GM23338 (cell line): ENCODE measurements at regions not wholly inside any gene's neighbourhood (a gene's known extent, or its start where the extent isn't known, plus 50 kb on each side); places are given as distances from the start of the nearest gene placed in this dataset.

Source experiments
- ATAC-seq: fragments of 200-7000 bp; cut with Tn5 transposase; 3 replicates; pipeline ENCODE4 v1.9.1; 2020
- DNase-seq: peaks from one replicate; pipeline ENCODE4 v3.0.0-alpha.2; 2015; ENCODE audit warnings: low spot score
- H2AFZ ChIP-seq: fragments of 200-600 bp; sonication (generic); 2 replicates; pipeline ENCODE4 v1.8.0; 2016; ENCODE audit warnings: antibody characterized with exemption, mild to moderate bottlenecking, moderate library complexity
- H3F3A ChIP-seq: fragments of 200-600 bp; sonication (generic); replicated peaks from 2 replicates; pipeline ENCODE4 v1.8.0; 2017; ENCODE audit warnings: antibody characterized with exemption, mixed run types, low read depth
- H3K27ac ChIP-seq: fragments of 200-600 bp; sonication (generic); 2 replicates; pipeline ENCODE4 v1.6.1; 2016; ENCODE audit warnings: low read depth
- H3K27me3 ChIP-seq: fragments of 200-600 bp; sonication (generic); 2 replicates; pipeline ENCODE4 v1.8.0; 2016; ENCODE audit warnings: mild to moderate bottlenecking, mixed run types, moderate library complexity; ENCODE audit not compliant: insufficient read depth
- H3K36me3 ChIP-seq: fragments of 200-600 bp; sonication (generic); 2 replicates; pipeline ENCODE4 v1.8.0; 2016; ENCODE audit warnings: mild to moderate bottlenecking; ENCODE audit not compliant: insufficient read depth
- H3K4me1 ChIP-seq: fragments of 200-600 bp; sonication (generic); 2 replicates; pipeline ENCODE4 v1.8.0; 2016; ENCODE audit warnings: mild to moderate bottlenecking, moderate library complexity; ENCODE audit not compliant: insufficient read depth
- H3K4me2 ChIP-seq: fragments of 200-600 bp; sonication (generic); 2 replicates; pipeline ENCODE4 v1.7.1; 2017; ENCODE audit warnings: mixed run types
- H3K4me3 ChIP-seq: fragments of 200-600 bp; sonication (generic); 2 replicates; pipeline ENCODE4 v1.6.1; 2016; ENCODE audit warnings: mixed run types
- H3K79me2 ChIP-seq: fragments of 200-600 bp; sonication (generic); replicated peaks from 2 replicates; pipeline ENCODE4 v1.8.0; 2017; ENCODE audit warnings: mild to moderate bottlenecking; ENCODE audit not compliant: insufficient read depth
- H3K9me2 ChIP-seq: fragments of 200-600 bp; sonication (generic); 2 replicates; pipeline ENCODE4 v1.8.0; 2017; ENCODE audit not compliant: insufficient read depth
- H4K20me1 ChIP-seq: fragments of 200-600 bp; sonication (generic); replicated peaks from 2 replicates; pipeline ENCODE4 v1.8.0; 2017; ENCODE audit warnings: mild to moderate bottlenecking; ENCODE audit not compliant: insufficient read depth
- H3K27ac Mint-ChIP-seq: 2 replicates; pipeline ENCODE4 v1.8.0; 2020; ENCODE audit warnings: inconsistent platforms, mild to moderate bottlenecking, moderate library complexity, mixed read lengths
- H3K27me3 Mint-ChIP-seq: 3 replicates; pipeline ENCODE4 v1.8.0; 2022; ENCODE audit warnings: low read depth, mild to moderate bottlenecking, moderate library complexity, mixed read lengths, inconsistent platforms; ENCODE audit not compliant: insufficient read depth, poor library complexity
- H3K36me3 Mint-ChIP-seq: 3 replicates; pipeline ENCODE4 v1.8.0; 2021; ENCODE audit warnings: low read depth, mild to moderate bottlenecking, inconsistent platforms, moderate library complexity, mixed read lengths
- H3K4me1 Mint-ChIP-seq: 3 replicates; pipeline ENCODE4 v1.8.0; 2020; ENCODE audit warnings: mild to moderate bottlenecking, inconsistent platforms, mixed read lengths
- H3K4me3 Mint-ChIP-seq: 3 replicates; pipeline ENCODE4 v1.8.0; 2021; ENCODE audit warnings: moderate library complexity, mild to moderate bottlenecking, inconsistent platforms, mixed read lengths
- H3K9me3 Mint-ChIP-seq: 3 replicates; pipeline ENCODE4 v1.8.0; 2020; ENCODE audit warnings: moderate library complexity, mild to moderate bottlenecking, inconsistent platforms, mixed read lengths
- CREB1 ChIP-seq: fragments of 250-450 bp; sonication (Bioruptor Pico); IDR thresholded peaks from 2 replicates; pipeline ENCODE4 v1.5.0; 2020; ENCODE audit warnings: low read depth, mild to moderate bottlenecking, moderate library complexity
- EZH2 ChIP-seq: fragments of 200-600 bp; sonication (generic); IDR thresholded peaks from one replicate; pipeline ENCODE4 v1.8.0; 2017; ENCODE audit warnings: antibody characterized with exemption, mild to moderate bottlenecking, low read depth; ENCODE audit not compliant: unreplicated experiment
- EZH2phosphoT487 ChIP-seq: fragments of 200-600 bp; sonication (generic); IDR thresholded peaks from one replicate; pipeline ENCODE4 v1.8.1; 2018; ENCODE audit warnings: antibody characterized with exemption; ENCODE audit not compliant: unreplicated experiment
- JUNB ChIP-seq: IDR thresholded peaks from one replicate; pipeline ENCODE4 v1.6.1; 2016; ENCODE audit warnings: antibody characterized with exemption; ENCODE audit not compliant: unreplicated experiment
- NANOG ChIP-seq: IDR thresholded peaks from 2 replicates; pipeline ENCODE4 v1.6.1; 2016; ENCODE audit warnings: antibody characterized with exemption, borderline replicate concordance
- POLR2AphosphoS5 ChIP-seq: IDR thresholded peaks from 2 replicates; pipeline ENCODE4 v1.6.1; 2016; ENCODE audit warnings: antibody characterized with exemption, low read depth
- STAT1 ChIP-seq: IDR thresholded peaks from one replicate; pipeline ENCODE4 v1.6.1; 2016; ENCODE audit warnings: antibody characterized with exemption; ENCODE audit not compliant: unreplicated experiment
- ZNF114 ChIP-seq: fragments of 250-450 bp; sonication (Bioruptor Pico); IDR thresholded peaks from 2 replicates; pipeline ENCODE4 v1.5.0; 2020; ENCODE audit warnings: mild to moderate bottlenecking, moderate library complexity
- ZNF331 ChIP-seq: fragments of 250-450 bp; sonication (Bioruptor Pico); IDR thresholded peaks from 2 replicates; pipeline ENCODE4 v1.5.0; 2020; ENCODE audit warnings: low read depth, mild to moderate bottlenecking, moderate library complexity
- TF ChIP-seq, protein P1 (sequence below): IDR thresholded peaks from one replicate; pipeline ENCODE4 v1.6.1; 2018; ENCODE audit warnings: antibody characterized with exemption; ENCODE audit not compliant: unreplicated experiment
- TF ChIP-seq, protein P2 (sequence below): IDR thresholded peaks from 2 replicates; pipeline ENCODE4 v1.6.1; 2016; ENCODE audit warnings: antibody characterized with exemption
- TF ChIP-seq, protein P3 (sequence below), 2 experiments: fragments of 200-600 bp in 1 of 2; sonication (generic) in 1 of 2; conservative IDR thresholded peaks; 2 replicates each; pipeline versions ENCODE4 v1.5.1 to v1.6.1; 2016 to 2017; ENCODE audit warnings: antibody characterized with exemption in 2 of 2, low read depth in 2 of 2, mild to moderate bottlenecking in 2 of 2, moderate library complexity in 1 of 2
- TF ChIP-seq, protein P4 (sequence below): fragments of 250-450 bp; sonication (Bioruptor Pico); IDR thresholded peaks from 2 replicates; pipeline ENCODE4 v1.5.0; 2020; ENCODE audit warnings: mild to moderate bottlenecking, moderate library complexity

DNA sequence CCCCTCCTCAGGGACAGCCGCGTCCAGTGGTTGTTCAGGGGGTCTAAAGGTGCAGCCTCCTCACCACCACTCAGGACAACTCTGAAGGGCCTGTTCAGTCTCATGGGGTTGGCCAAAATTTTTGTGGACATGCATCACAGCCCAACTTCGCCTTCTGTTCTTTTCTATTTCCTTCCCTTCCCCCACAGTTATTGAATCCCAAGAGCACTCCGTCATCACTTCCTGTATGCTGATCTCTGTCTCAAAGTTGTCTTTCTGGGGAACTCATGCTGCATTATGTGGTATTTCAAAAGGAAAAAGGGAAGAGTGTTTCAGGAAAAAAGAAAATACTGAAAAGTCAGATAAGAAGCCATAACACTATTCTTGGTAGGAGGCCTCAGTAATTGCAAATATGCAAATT, 355.4 kb downstream of the CAAP1 start:
- Histone ChIP-seq H3K27me3 (no peaks in the 10 kb centered on the region), H3K9me2 (0 out of 2 replicates have a peak, but pooled peaks cover 12% of the 10 kb centered on the region), H3K79me2 (no peaks in the 10 kb centered on the region), H3K4me1 (peaks cover 6% of the 10 kb centered on the region), H3K4me2 (no peak overlapping the region), H2AFZ (peak overlapping the region; percentile 87; the same call in 1 of the 2 replicates), H3K36me3 (no peaks in the 10 kb centered on the region), H4K20me1 (no peaks in the 10 kb centered on the region), H3K4me3 (no peak overlapping the region), H3K27ac (no peak overlapping the region), H3F3A (no peaks in the 10 kb centered on the region)
- Mint-ChIP-seq H3K4me3 (no peak overlapping the region), H3K27ac (peak overlapping the region; percentile 9; the same call in 1 of the 2 replicates), H3K9me3 (no peaks in the 10 kb centered on the region), H3K36me3 (no peaks in the 10 kb centered on the region), H3K27me3 (no peaks in the 10 kb centered on the region), H3K4me1 (peaks cover 4% of the 10 kb centered on the region; the same call in 2 of the 3 replicates)
- TF ChIP-seq STAT1 (no peak), EZH2phosphoT487 (no peak), ZNF331 (no peak), NANOG (no peak), EZH2 (no peak), CREB1 (CRISPR knock-in tag) (no peak), POLR2AphosphoS5 (no peak), JUNB (no peak), ZNF114 (no peak)
- TF ChIP-seq, protein P1, sequence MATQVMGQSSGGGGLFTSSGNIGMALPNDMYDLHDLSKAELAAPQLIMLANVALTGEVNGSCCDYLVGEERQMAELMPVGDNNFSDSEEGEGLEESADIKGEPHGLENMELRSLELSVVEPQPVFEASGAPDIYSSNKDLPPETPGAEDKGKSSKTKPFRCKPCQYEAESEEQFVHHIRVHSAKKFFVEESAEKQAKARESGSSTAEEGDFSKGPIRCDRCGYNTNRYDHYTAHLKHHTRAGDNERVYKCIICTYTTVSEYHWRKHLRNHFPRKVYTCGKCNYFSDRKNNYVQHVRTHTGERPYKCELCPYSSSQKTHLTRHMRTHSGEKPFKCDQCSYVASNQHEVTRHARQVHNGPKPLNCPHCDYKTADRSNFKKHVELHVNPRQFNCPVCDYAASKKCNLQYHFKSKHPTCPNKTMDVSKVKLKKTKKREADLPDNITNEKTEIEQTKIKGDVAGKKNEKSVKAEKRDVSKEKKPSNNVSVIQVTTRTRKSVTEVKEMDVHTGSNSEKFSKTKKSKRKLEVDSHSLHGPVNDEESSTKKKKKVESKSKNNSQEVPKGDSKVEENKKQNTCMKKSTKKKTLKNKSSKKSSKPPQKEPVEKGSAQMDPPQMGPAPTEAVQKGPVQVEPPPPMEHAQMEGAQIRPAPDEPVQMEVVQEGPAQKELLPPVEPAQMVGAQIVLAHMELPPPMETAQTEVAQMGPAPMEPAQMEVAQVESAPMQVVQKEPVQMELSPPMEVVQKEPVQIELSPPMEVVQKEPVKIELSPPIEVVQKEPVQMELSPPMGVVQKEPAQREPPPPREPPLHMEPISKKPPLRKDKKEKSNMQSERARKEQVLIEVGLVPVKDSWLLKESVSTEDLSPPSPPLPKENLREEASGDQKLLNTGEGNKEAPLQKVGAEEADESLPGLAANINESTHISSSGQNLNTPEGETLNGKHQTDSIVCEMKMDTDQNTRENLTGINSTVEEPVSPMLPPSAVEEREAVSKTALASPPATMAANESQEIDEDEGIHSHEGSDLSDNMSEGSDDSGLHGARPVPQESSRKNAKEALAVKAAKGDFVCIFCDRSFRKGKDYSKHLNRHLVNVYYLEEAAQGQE = no peak
- TF ChIP-seq, protein P2, sequence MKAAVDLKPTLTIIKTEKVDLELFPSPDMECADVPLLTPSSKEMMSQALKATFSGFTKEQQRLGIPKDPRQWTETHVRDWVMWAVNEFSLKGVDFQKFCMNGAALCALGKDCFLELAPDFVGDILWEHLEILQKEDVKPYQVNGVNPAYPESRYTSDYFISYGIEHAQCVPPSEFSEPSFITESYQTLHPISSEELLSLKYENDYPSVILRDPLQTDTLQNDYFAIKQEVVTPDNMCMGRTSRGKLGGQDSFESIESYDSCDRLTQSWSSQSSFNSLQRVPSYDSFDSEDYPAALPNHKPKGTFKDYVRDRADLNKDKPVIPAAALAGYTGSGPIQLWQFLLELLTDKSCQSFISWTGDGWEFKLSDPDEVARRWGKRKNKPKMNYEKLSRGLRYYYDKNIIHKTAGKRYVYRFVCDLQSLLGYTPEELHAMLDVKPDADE = no peak
- TF ChIP-seq, protein P3, sequence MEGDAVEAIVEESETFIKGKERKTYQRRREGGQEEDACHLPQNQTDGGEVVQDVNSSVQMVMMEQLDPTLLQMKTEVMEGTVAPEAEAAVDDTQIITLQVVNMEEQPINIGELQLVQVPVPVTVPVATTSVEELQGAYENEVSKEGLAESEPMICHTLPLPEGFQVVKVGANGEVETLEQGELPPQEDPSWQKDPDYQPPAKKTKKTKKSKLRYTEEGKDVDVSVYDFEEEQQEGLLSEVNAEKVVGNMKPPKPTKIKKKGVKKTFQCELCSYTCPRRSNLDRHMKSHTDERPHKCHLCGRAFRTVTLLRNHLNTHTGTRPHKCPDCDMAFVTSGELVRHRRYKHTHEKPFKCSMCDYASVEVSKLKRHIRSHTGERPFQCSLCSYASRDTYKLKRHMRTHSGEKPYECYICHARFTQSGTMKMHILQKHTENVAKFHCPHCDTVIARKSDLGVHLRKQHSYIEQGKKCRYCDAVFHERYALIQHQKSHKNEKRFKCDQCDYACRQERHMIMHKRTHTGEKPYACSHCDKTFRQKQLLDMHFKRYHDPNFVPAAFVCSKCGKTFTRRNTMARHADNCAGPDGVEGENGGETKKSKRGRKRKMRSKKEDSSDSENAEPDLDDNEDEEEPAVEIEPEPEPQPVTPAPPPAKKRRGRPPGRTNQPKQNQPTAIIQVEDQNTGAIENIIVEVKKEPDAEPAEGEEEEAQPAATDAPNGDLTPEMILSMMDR (conservative IDR thresholded peaks at IDR 0.05; ENCODE audit: low read depth in 2 of 2) = no peak
- TF ChIP-seq, protein P4, sequence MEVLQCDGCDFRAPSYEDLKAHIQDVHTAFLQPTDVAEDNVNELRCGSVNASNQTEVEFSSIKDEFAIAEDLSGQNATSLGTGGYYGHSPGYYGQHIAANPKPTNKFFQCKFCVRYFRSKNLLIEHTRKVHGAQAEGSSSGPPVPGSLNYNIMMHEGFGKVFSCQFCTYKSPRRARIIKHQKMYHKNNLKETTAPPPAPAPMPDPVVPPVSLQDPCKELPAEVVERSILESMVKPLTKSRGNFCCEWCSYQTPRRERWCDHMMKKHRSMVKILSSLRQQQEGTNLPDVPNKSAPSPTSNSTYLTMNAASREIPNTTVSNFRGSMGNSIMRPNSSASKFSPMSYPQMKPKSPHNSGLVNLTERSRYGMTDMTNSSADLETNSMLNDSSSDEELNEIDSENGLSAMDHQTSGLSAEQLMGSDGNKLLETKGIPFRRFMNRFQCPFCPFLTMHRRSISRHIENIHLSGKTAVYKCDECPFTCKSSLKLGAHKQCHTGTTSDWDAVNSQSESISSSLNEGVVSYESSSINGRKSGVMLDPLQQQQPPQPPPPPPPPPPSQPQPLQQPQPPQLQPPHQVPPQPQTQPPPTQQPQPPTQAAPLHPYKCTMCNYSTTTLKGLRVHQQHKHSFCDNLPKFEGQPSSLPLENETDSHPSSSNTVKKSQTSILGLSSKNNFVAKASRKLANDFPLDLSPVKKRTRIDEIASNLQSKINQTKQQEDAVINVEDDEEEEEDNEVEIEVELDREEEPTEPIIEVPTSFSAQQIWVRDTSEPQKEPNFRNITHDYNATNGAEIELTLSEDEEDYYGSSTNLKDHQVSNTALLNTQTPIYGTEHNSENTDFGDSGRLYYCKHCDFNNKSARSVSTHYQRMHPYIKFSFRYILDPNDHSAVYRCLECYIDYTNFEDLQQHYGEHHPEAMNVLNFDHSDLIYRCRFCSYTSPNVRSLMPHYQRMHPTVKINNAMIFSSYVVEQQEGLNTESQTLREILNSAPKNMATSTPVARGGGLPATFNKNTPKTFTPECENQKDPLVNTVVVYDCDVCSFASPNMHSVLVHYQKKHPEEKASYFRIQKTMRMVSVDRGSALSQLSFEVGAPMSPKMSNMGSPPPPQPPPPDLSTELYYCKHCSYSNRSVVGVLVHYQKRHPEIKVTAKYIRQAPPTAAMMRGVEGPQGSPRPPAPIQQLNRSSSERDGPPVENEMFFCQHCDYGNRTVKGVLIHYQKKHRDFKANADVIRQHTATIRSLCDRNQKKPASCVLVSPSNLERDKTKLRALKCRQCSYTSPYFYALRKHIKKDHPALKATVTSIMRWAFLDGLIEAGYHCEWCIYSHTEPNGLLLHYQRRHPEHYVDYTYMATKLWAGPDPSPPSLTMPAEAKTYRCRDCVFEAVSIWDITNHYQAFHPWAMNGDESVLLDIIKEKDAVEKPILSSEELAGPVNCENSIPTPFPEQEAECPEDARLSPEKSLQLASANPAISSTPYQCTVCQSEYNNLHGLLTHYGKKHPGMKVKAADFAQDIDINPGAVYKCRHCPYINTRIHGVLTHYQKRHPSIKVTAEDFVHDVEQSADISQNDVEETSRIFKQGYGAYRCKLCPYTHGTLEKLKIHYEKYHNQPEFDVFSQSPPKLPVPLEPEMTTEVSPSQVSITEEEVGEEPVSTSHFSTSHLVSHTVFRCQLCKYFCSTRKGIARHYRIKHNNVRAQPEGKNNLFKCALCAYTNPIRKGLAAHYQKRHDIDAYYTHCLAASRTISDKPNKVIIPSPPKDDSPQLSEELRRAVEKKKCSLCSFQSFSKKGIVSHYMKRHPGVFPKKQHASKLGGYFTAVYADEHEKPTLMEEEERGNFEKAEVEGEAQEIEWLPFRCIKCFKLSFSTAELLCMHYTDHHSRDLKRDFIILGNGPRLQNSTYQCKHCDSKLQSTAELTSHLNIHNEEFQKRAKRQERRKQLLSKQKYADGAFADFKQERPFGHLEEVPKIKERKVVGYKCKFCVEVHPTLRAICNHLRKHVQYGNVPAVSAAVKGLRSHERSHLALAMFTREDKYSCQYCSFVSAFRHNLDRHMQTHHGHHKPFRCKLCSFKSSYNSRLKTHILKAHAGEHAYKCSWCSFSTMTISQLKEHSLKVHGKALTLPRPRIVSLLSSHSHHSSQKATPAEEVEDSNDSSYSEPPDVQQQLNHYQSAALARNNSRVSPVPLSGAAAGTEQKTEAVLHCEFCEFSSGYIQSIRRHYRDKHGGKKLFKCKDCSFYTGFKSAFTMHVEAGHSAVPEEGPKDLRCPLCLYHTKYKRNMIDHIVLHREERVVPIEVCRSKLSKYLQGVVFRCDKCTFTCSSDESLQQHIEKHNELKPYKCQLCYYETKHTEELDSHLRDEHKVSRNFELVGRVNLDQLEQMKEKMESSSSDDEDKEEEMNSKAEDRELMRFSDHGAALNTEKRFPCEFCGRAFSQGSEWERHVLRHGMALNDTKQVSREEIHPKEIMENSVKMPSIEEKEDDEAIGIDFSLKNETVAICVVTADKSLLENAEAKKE (CRISPR knock-in tag) = no peak
- DNase-seq (peak; percentile 5), ATAC-seq (no peak)
